ENCODE measurements at regions not wholly inside any gene's neighbourhood (a gene's known extent, or its start where the extent isn't known, plus 50 kb on each side); places are given as distances from the start of the nearest gene placed in this dataset.
A peak's percentile ranks its signal among the peaks of the same experiment; 100 is the strongest.

DNA sequence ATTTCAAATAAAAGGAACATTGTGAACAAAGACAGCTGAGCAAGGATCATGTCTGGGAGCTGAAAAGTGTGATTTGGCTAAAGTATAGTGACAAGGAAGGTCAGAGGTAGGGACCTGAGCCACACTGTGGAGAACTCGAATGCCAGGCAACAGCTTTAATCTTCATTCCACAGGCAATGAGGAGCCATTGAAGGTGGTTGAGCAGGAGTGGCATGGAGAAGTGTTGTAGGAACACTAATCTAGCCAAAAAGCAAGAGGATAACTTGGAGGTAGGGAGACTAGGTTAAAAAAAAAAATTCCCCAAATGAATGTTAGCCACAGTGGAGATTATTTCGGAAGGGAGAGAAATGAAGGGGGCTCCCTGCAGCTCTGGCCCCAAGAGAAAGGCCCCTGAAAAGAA is 286.9 kb downstream of the BCOR start:
- no peak for TF ChIP-seq POLR2A (IDR thresholded peaks at IDR 0.05)
- TF ChIP-seq CTCF (IDR thresholded peaks at IDR 0.05) = no peak
- intact Hi-C loops (cut with DNase I) = loop anchor here (10.0 kb wide), 2 partner anchors 344 to 454 kb away; no protein-coding TSS in a partner anchor
- Histone ChIP-seq H3K27ac (no peak overlapping the region), H3K4me3 (replicated peaks in 1 of 3) (no peak overlapping the region), H3K4me1 (peaks cover 7 to 19% of the 10 kb centered on the region in 2 donors), H3K36me3 (no peaks in the 10 kb centered on the region), H3K27me3 (no peaks in the 10 kb centered on the region), H3K9me3 (no peaks in the 10 kb centered on the region)
- WGBS, 2 donors = 87 to 92% methylated on average over 2 of the region's 2 CpGs
- DNase-seq = no peak

GRCh38 chrX:39811376-39811775 is 286.4 kb downstream of the BCOR start:
- no peak overlapping the region for H3K27ac ChIP-seq
- no peaks in the 10 kb centered on the region for H3K27me3 ChIP-seq
- no peaks in the 10 kb centered on the region for H3K36me3 ChIP-seq
- DNase-seq = no peak
- H3K4me3 ChIP-seq (replicated peaks in 1 of 3) = no peak overlapping the region
- no peak for TF ChIP-seq CTCF (IDR thresholded peaks at IDR 0.05)
- TF ChIP-seq POLR2A (IDR thresholded peaks at IDR 0.05) = no peak
- H3K4me1 ChIP-seq = peaks cover 7 to 19% of the 10 kb centered on the region in 2 donors
- WGBS, 2 donors = 90 to 98% methylated on average over 5 to 6 of the region's 8 CpGs
- H3K9me3 ChIP-seq = no peaks in the 10 kb centered on the region
- intact Hi-C loops (cut with DNase I) = loop anchor here (10.0 kb wide), 2 partner anchors 343 to 453 kb away; no protein-coding TSS in a partner anchor

GRCh38 chrX:39813631-39814277 is 284.0 kb downstream of the BCOR start:
- no peak for TF ChIP-seq POLR2A (IDR thresholded peaks at IDR 0.05)
- TF ChIP-seq CTCF (IDR thresholded peaks at IDR 0.05) = no peak
- no peaks in the 10 kb centered on the region for H3K27me3 ChIP-seq
- H3K9me3 ChIP-seq = no peaks in the 10 kb centered on the region
- H3K27ac ChIP-seq = peak overlapping the region in 2 of 3 donors; percentile 48 to 68
- intact Hi-C loops (cut with DNase I) = loop anchor here (10.0 kb wide), 2 partner anchors 341 to 451 kb away; no protein-coding TSS in a partner anchor
- peaks cover 1 to 20% of the 10 kb centered on the region in 2 donors for H3K4me1 ChIP-seq
- DNase-seq = peak; percentile 81 to 84
- H3K4me3 ChIP-seq (replicated peaks in 1 of 3) = no peak overlapping the region
- 32 to 43% methylated on average over 4 to 8 of the region's 17 CpGs for WGBS, 2 donors
- no peaks in the 10 kb centered on the region for H3K36me3 ChIP-seq

DNA sequence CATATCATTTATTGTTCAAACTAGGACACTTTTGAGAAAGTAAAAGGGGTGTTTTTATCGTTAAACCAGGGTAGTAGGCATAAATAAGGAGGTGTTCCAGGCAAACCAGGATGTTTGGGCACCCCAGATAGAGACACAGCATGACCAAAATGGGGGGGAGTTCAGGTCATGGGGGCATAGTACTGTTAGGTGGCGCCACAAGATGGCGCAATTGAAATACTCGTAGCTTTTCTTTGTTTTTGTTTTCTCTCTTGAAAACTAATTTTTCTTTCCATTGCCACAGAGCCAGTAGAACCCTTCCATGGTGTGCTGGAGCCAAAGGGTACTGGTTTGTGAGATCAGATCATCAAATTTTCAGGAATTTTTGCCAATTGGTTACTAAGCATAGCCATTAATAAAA is 283.4 kb downstream of the BCOR start:
- peak overlapping the region in 2 of 3 donors; percentile 48 to 68 for H3K27ac ChIP-seq
- peaks cover 0 to 16% of the 10 kb centered on the region in 2 donors for H3K4me1 ChIP-seq
- WGBS, 2 donors = 51 to 52% methylated on average over 4 of the region's 4 CpGs
- H3K9me3 ChIP-seq = no peaks in the 10 kb centered on the region
- no peaks in the 10 kb centered on the region for H3K36me3 ChIP-seq
- no peaks in the 10 kb centered on the region for H3K27me3 ChIP-seq
- H3K4me3 ChIP-seq (replicated peaks in 1 of 3) = no peak overlapping the region
- intact Hi-C loops (cut with DNase I) = loop anchor here (10.0 kb wide), 2 partner anchors 340 to 450 kb away; no protein-coding TSS in a partner anchor
- DNase-seq = peak in 1 of 2 donors; percentile 14
- no peak for TF ChIP-seq POLR2A (IDR thresholded peaks at IDR 0.05)
- TF ChIP-seq CTCF (IDR thresholded peaks at IDR 0.05) = peak in 5 of 6 experiments; percentile 19 to 44 (median 37)

GRCh38 chrX:39815631-39816030 is 282.1 kb downstream of the BCOR start:
- no peak for TF ChIP-seq CTCF (IDR thresholded peaks at IDR 0.05)
- no peak for TF ChIP-seq POLR2A (IDR thresholded peaks at IDR 0.05)
- no peak for DNase-seq
- Histone ChIP-seq H3K4me3 (replicated peaks in 1 of 3) (no peak overlapping the region), H3K9me3 (no peaks in the 10 kb centered on the region), H3K36me3 (no peaks in the 10 kb centered on the region), H3K27me3 (no peaks in the 10 kb centered on the region), H3K4me1 (peaks cover 0 to 16% of the 10 kb centered on the region in 2 donors), H3K27ac (no peak overlapping the region)
- WGBS, 2 donors = 100% methylated on average over 1 of the region's 1 CpG; no CpG with 5 or more reads in 1 of the 2 donors
- intact Hi-C loops (cut with DNase I) = loop anchor here (10.0 kb wide), 2 partner anchors 339 to 449 kb away; no protein-coding TSS in a partner anchor

Data from thyroid gland (tissue), 4 donors.